Prostate gland (tissue), 2 donors: ENCODE measurements at regions not wholly inside any gene's neighbourhood (a gene's known extent, or its start where the extent isn't known, plus 50 kb on each side); places are given as distances from the start of the nearest gene placed in this dataset.

Experiments
- POLR2A ChIP-seq: fragments of 450-650 bp; IDR thresholded peaks from one replicate; pipeline ENCODE4 v1.6.1; 2016; ENCODE audit warnings: antibody characterized with exemption, mild to moderate bottlenecking
- POLR2AphosphoS5 ChIP-seq: sonication (generic); formaldehyde crosslinking; IDR thresholded peaks from one replicate; pipeline ENCODE4 v1.6.1; 2017; ENCODE audit warnings: antibody characterized with exemption
- TF ChIP-seq, protein P1 (sequence below), 4 experiments: fragments of 200-600 bp in 2 of 4; fragments of 450-650 bp in 2 of 4; sonication (generic) in 2 of 4; IDR thresholded peaks; 1 replicate in 3 of 4; 2 replicates in 1 of 4; pipeline ENCODE4 v1.5.1; 2016 to 2019; ENCODE audit warnings: antibody characterized with exemption in 4 of 4, mild to moderate bottlenecking in 2 of 4, moderate library complexity in 2 of 4

DNA sequence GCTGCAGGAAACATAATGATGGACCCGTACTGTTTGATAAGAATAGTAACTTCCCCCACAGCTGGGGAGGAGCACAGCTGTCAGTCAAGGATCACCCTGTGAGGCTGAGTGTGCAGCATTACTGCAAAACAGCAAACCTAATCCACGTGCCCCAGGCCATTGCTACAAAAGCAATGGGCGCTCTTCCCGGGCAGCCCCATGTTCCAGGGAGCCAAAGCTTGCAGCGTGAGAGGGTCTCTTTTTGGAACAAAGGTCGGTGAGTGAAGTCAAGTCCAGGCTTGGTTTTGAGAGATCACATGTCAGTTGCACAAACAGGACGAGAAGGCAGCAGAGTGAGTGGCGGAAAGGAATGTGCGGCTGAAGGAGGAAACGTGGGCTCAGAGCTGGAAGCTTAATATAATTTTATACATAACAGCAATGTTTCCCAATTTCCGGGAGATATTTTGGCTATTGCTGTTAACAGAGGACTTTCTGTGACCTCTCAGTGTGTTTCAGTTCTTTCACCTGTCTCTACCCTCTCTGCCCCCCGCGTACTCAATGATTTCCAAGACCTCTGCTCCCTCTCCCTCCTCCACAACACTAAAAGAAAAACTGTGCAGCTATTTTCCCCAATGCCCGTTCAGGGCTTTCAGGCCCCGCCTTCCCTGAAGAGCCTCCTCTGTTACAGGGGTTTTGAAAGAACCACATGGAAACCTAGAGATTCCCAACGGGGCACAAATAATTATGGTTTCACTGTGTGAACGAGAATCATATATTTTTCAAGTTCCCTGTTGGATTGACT is 128.9 kb downstream of the MTPAP start:
- TF ChIP-seq, protein P1, sequence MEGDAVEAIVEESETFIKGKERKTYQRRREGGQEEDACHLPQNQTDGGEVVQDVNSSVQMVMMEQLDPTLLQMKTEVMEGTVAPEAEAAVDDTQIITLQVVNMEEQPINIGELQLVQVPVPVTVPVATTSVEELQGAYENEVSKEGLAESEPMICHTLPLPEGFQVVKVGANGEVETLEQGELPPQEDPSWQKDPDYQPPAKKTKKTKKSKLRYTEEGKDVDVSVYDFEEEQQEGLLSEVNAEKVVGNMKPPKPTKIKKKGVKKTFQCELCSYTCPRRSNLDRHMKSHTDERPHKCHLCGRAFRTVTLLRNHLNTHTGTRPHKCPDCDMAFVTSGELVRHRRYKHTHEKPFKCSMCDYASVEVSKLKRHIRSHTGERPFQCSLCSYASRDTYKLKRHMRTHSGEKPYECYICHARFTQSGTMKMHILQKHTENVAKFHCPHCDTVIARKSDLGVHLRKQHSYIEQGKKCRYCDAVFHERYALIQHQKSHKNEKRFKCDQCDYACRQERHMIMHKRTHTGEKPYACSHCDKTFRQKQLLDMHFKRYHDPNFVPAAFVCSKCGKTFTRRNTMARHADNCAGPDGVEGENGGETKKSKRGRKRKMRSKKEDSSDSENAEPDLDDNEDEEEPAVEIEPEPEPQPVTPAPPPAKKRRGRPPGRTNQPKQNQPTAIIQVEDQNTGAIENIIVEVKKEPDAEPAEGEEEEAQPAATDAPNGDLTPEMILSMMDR (IDR thresholded peaks at IDR 0.05), result no peak
- TF ChIP-seq POLR2AphosphoS5, result peak; percentile 57
- TF ChIP-seq POLR2A, result no peak
